ENCODE measurements at regions not wholly inside any gene's neighbourhood (a gene's known extent, or its start where the extent isn't known, plus 50 kb on each side); places are given as distances from the start of the nearest gene placed in this dataset.

- TF ChIP-seq CHD7 (IDR thresholded peaks at IDR 0.05; ENCODE audit: insufficient replicate concordance, low read length) (no peak), SP2 (IDR thresholded peaks at IDR 0.05; ENCODE audit: low read length) (no peak), JUND (IDR thresholded peaks at IDR 0.05; ENCODE audit: low read length) (no peak), SP4 (IDR thresholded peaks at IDR 0.05; ENCODE audit: low read length) (no peak), E2F6 (IDR thresholded peaks at IDR 0.05) (no peak), GABPA (IDR thresholded peaks at IDR 0.05; ENCODE audit: borderline replicate concordance, insufficient read depth, low read length) (no peak), SP1 (IDR thresholded peaks at IDR 0.05; ENCODE audit: low read depth, low read length) (no peak), ATF3 (IDR thresholded peaks at IDR 0.05; ENCODE audit: insufficient read depth, low read depth, low read length) (no peak), SUZ12 (IDR thresholded peaks at IDR 0.05; ENCODE audit: low read length) (no peak), MAFK (IDR thresholded peaks at IDR 0.05; ENCODE audit: low read depth, low read length) (no peak), RXRA (IDR thresholded peaks at IDR 0.05; ENCODE audit: insufficient read depth, low read depth, low read length) (no peak)
Observed at GRCh38 chr7:28299556-28299955, 112.8 kb upstream of the CREB5 start (continued).

All from H1 (cell line).